ENCODE measurements at regions not wholly inside any gene's neighbourhood (a gene's known extent, or its start where the extent isn't known, plus 50 kb on each side); places are given as distances from the start of the nearest gene placed in this dataset.

DNA sequence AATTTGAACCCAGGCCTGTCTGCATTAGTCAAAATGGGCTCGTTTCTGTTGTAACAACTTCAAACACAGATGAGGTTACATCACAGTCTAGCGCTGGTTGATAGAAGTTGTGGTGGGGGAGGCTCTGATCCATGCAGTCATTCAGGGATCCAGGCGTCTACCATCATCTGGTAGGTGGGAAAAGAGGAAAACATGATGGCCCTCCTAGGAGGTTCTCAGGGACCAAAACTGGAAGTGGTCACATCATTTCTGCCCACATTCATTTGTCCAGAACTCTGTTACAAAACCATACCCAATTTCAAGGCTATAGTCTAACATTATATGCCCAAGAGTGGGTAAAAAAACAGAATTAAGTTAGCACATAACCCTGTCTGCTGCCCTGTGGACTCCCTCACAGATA lies 135.1 kb downstream of the PHETA1 start:
- TF ChIP-seq, protein P1, sequence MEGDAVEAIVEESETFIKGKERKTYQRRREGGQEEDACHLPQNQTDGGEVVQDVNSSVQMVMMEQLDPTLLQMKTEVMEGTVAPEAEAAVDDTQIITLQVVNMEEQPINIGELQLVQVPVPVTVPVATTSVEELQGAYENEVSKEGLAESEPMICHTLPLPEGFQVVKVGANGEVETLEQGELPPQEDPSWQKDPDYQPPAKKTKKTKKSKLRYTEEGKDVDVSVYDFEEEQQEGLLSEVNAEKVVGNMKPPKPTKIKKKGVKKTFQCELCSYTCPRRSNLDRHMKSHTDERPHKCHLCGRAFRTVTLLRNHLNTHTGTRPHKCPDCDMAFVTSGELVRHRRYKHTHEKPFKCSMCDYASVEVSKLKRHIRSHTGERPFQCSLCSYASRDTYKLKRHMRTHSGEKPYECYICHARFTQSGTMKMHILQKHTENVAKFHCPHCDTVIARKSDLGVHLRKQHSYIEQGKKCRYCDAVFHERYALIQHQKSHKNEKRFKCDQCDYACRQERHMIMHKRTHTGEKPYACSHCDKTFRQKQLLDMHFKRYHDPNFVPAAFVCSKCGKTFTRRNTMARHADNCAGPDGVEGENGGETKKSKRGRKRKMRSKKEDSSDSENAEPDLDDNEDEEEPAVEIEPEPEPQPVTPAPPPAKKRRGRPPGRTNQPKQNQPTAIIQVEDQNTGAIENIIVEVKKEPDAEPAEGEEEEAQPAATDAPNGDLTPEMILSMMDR (IDR thresholded peaks at IDR 0.05): no peak
- TF ChIP-seq POLR2AphosphoS5 (IDR thresholded peaks at IDR 0.05) (no peak), POLR2A (IDR thresholded peaks at IDR 0.05) (no peak)

Data from sigmoid colon (tissue), 4 donors.